Testis (tissue), 2 donors: ENCODE measurements at regions not wholly inside any gene's neighbourhood (a gene's known extent, or its start where the extent isn't known, plus 50 kb on each side); places are given as distances from the start of the nearest gene placed in this dataset.

Source experiments
- DNase-seq: peaks from one replicate; pipeline ENCODE4 v3.0.0-alpha.2; 2019
- H3K27ac ChIP-seq, 2 donors: fragments of 200-600 bp; sonication (generic); one replicate each; pipeline ENCODE4 v1.5.1; 2019
- H3K27me3 ChIP-seq: fragments of 200-600 bp; sonication (generic); one replicate; pipeline ENCODE4 v1.5.1; 2019
- H3K36me3 ChIP-seq: fragments of 200-600 bp; sonication (generic); one replicate; pipeline ENCODE4 v1.5.1; 2017; ENCODE audit warnings: low read depth; ENCODE audit errors: missing control alignments
- H3K4me1 ChIP-seq: fragments of 200-600 bp; sonication (generic); one replicate; pipeline ENCODE4 v1.5.1; 2019
- H3K4me3 ChIP-seq, 2 donors: fragments of 200-600 bp; sonication (generic); one replicate each; pipeline ENCODE4 v1.5.1; 2017 to 2019
- H3K9me3 ChIP-seq: fragments of 200-600 bp; sonication (generic); one replicate; pipeline ENCODE4 v1.5.1; 2017
- CTCF ChIP-seq, 3 experiments: fragments of 450-650 bp in 2 of 3; fragments of 200-600 bp in 1 of 3; sonication (generic) in 1 of 3; IDR thresholded peaks; one replicate each; pipeline ENCODE4 v1.5.1; 2016 to 2019; ENCODE audit warnings: antibody characterized with exemption in 3 of 3, mild to moderate bottlenecking in 2 of 3, moderate library complexity in 1 of 3
- POLR2A ChIP-seq: fragments of 450-650 bp; IDR thresholded peaks from one replicate; pipeline ENCODE4 v1.6.1; 2017; ENCODE audit warnings: antibody characterized with exemption, mild to moderate bottlenecking, moderate library complexity
- WGBS, 2 donors: methylation state at CpG; one replicate each; pipeline ENCODE4 v1.1.5; 2018; 5-methylcytosine and 5-hydroxymethylcytosine counted together
- intact Hi-C: fragments of 100-400 bp; cut with DNase I; formaldehyde crosslinking; loops from one replicate; pipeline ENCODE4 v1.15.1; 2023; ENCODE audit warnings: low total_unique reads

GRCh38 chrX:118208481-118208880, 91.9 kb upstream of the KLHL13 start:
- DNase-seq, result no peak
- no peaks in the 10 kb centered on the region for H3K9me3 ChIP-seq
- H3K4me1 ChIP-seq, result no peaks in the 10 kb centered on the region
- H3K4me3 ChIP-seq, result no peak overlapping the region
- no peaks in the 10 kb centered on the region for H3K27me3 ChIP-seq
- no peak overlapping the region for H3K27ac ChIP-seq
- WGBS, 2 donors, result 94 to 100% methylated on average over 3 to 4 of the region's 4 CpGs
- no peaks in the 10 kb centered on the region for H3K36me3 ChIP-seq
- intact Hi-C loops, result no loop called here
- TF ChIP-seq POLR2A, result no peak
- no peak for TF ChIP-seq CTCF (IDR thresholded peaks at IDR 0.05)

GRCh38 chrX:118211891-118212816, 95.5 kb upstream of the KLHL13 start:
- H3K27ac ChIP-seq, result no peak overlapping the region
- no peaks in the 10 kb centered on the region for H3K9me3 ChIP-seq
- DNase-seq, result no peak
- no peaks in the 10 kb centered on the region for H3K4me1 ChIP-seq
- H3K4me3 ChIP-seq, result no peak overlapping the region
- TF ChIP-seq CTCF (IDR thresholded peaks at IDR 0.05), result no peak
- TF ChIP-seq POLR2A, result no peak
- 69 to 72% methylated on average over 9 to 10 of the region's 10 CpGs for WGBS, 2 donors
- no peaks in the 10 kb centered on the region for H3K27me3 ChIP-seq
- H3K36me3 ChIP-seq, result no peaks in the 10 kb centered on the region
- intact Hi-C loops, result no loop called here

GRCh38 chrX:118212817-118213183, 96.2 kb upstream of the KLHL13 start:
- no peaks in the 10 kb centered on the region for H3K9me3 ChIP-seq
- WGBS, 2 donors, result 78 to 82% methylated on average over 2 of the region's 2 CpGs
- H3K27ac ChIP-seq, result no peak overlapping the region
- no peaks in the 10 kb centered on the region for H3K27me3 ChIP-seq
- no peak for DNase-seq
- intact Hi-C loops, result no loop called here
- no peak overlapping the region for H3K4me3 ChIP-seq
- H3K36me3 ChIP-seq, result no peaks in the 10 kb centered on the region
- no peaks in the 10 kb centered on the region for H3K4me1 ChIP-seq
- TF ChIP-seq CTCF (IDR thresholded peaks at IDR 0.05), result no peak
- no peak for TF ChIP-seq POLR2A

- 57 to 71% methylated on average over 2 of the region's 2 CpGs for WGBS, 2 donors
- Histone ChIP-seq H3K27ac (no peak overlapping the region), H3K27me3 (no peaks in the 10 kb centered on the region), H3K4me1 (no peaks in the 10 kb centered on the region), H3K4me3 (no peak overlapping the region), H3K9me3 (no peaks in the 10 kb centered on the region), H3K36me3 (no peaks in the 10 kb centered on the region)
- intact Hi-C loops, result no loop called here
- no peak for TF ChIP-seq CTCF (IDR thresholded peaks at IDR 0.05)
- no peak for TF ChIP-seq POLR2A
- DNase-seq, result no peak
Measured at GRCh38 chrX:118215346-118215745, 98.7 kb upstream of the KLHL13 start.

- TF ChIP-seq CTCF (IDR thresholded peaks at IDR 0.05), result no peak
- no peak for TF ChIP-seq POLR2A
- H3K4me1 ChIP-seq, result no peaks in the 10 kb centered on the region
- WGBS, 2 donors, result 16 to 29% methylated on average over 3 of the region's 3 CpGs
- no peak overlapping the region for H3K4me3 ChIP-seq
- H3K36me3 ChIP-seq, result no peaks in the 10 kb centered on the region
- H3K27ac ChIP-seq, result no peak overlapping the region
- intact Hi-C loops, result no loop called here
- H3K27me3 ChIP-seq, result no peaks in the 10 kb centered on the region
- H3K9me3 ChIP-seq, result no peaks in the 10 kb centered on the region
- no peak for DNase-seq
Measured at GRCh38 chrX:118216087-118216486, 99.5 kb upstream of the KLHL13 start.
